H9 (cell line): ENCODE measurements at regions not wholly inside any gene's neighbourhood (a gene's known extent, or its start where the extent isn't known, plus 50 kb on each side); places are given as distances from the start of the nearest gene placed in this dataset.

ENCODE experiments used
- DNase-seq: peaks from one replicate; pipeline ENCODE4 v3.0.0-alpha.2; 2017
- H2AFZ ChIP-seq: one replicate; pipeline ENCODE4 v1.6.1; 2013; ENCODE audit warnings: mild to moderate bottlenecking, low read length, control low read depth, moderate library complexity
- H2AK5ac ChIP-seq: 2 replicates; pipeline ENCODE4 v1.6.1; 2013; ENCODE audit warnings: low read length, control low read depth, mixed read lengths; ENCODE audit not compliant: insufficient read length
- H2BK120ac ChIP-seq: one replicate; pipeline ENCODE4 v1.6.1; 2013; ENCODE audit warnings: low read depth, mild to moderate bottlenecking, low read length, control low read depth, inconsistent platforms; ENCODE audit not compliant: poor library complexity, severe bottlenecking
- H2BK12ac ChIP-seq: 2 replicates; pipeline ENCODE4 v1.6.1; 2013; ENCODE audit warnings: low read length, control low read depth, mixed read lengths, low read depth; ENCODE audit not compliant: insufficient read length
- H2BK15ac ChIP-seq: 2 replicates; pipeline ENCODE4 v1.6.1; 2013; ENCODE audit warnings: low read depth, low read length, control low read depth
- H2BK20ac ChIP-seq: one replicate; pipeline ENCODE4 v1.6.1; 2013; ENCODE audit warnings: low read depth, mild to moderate bottlenecking, low read length, control low read depth, inconsistent platforms; ENCODE audit not compliant: poor library complexity, severe bottlenecking
- H2BK5ac ChIP-seq: 2 replicates; pipeline ENCODE4 v1.6.1; 2013; ENCODE audit warnings: low read length, control low read depth, mixed read lengths; ENCODE audit not compliant: insufficient read length
- H3K14ac ChIP-seq: 2 replicates; pipeline ENCODE4 v1.6.1; 2013; ENCODE audit warnings: low read length, control low read depth; ENCODE audit not compliant: insufficient read depth
- H3K18ac ChIP-seq: 2 replicates; pipeline ENCODE4 v1.6.1; 2013; ENCODE audit warnings: low read depth, mild to moderate bottlenecking, mixed read lengths, low read length, control low read depth; ENCODE audit not compliant: insufficient read length
- H3K23ac ChIP-seq: 2 replicates; pipeline ENCODE4 v1.6.1; 2013; ENCODE audit warnings: low read length, control low read depth, mixed read lengths, low read depth; ENCODE audit not compliant: insufficient read length
- H3K23me2 ChIP-seq: 2 replicates; pipeline ENCODE4 v1.6.1; 2013; ENCODE audit warnings: low read depth, mild to moderate bottlenecking, mixed read lengths, low read length, control low read depth; ENCODE audit not compliant: insufficient read length, poor library complexity, severe bottlenecking
- H3K27ac ChIP-seq: 2 replicates; pipeline ENCODE4 v1.5.1; 2013; ENCODE audit warnings: low read length, control low read depth, mixed read lengths, low read depth; ENCODE audit not compliant: insufficient read length
- H3K27me3 ChIP-seq: 2 replicates; pipeline ENCODE4 v1.6.1; 2013; ENCODE audit warnings: low read length, control low read depth, inconsistent platforms; ENCODE audit not compliant: insufficient read depth
- H3K4ac ChIP-seq: 2 replicates; pipeline ENCODE4 v1.6.1; 2013; ENCODE audit warnings: low read depth, mild to moderate bottlenecking, control low read depth, inconsistent platforms, low read length, moderate library complexity
- H3K4me1 ChIP-seq: 2 replicates; pipeline ENCODE4 v1.6.1; 2013; ENCODE audit warnings: low read length, control low read depth, inconsistent platforms; ENCODE audit not compliant: insufficient read depth
- H3K4me2 ChIP-seq: 2 replicates; pipeline ENCODE4 v1.6.1; 2013; ENCODE audit warnings: low read length, control low read depth, mixed read lengths; ENCODE audit not compliant: insufficient read length, insufficient read depth
- H3K56ac ChIP-seq: 2 replicates; pipeline ENCODE4 v1.6.1; 2013; ENCODE audit warnings: low read depth, mild to moderate bottlenecking, mixed read lengths, low read length, control low read depth; ENCODE audit not compliant: insufficient read length
- H3K79me1 ChIP-seq: 2 replicates; pipeline ENCODE4 v1.6.1; 2013; ENCODE audit warnings: low read depth, mild to moderate bottlenecking, moderate library complexity, low read length, control low read depth, inconsistent platforms; ENCODE audit not compliant: insufficient read depth, poor library complexity, severe bottlenecking
- H3K79me2 ChIP-seq: 2 replicates; pipeline ENCODE4 v1.6.1; 2013; ENCODE audit warnings: low read length, control low read depth, inconsistent platforms; ENCODE audit not compliant: insufficient read depth
- H3K9ac ChIP-seq: 2 replicates; pipeline ENCODE4 v1.6.1; 2013; ENCODE audit warnings: low read length, control low read depth, mixed read lengths; ENCODE audit not compliant: insufficient read length; ENCODE audit errors: extremely low read depth
- H3K9me3 ChIP-seq: one replicate; pipeline ENCODE4 v1.6.1; 2013; ENCODE audit warnings: low read depth, low read length, inconsistent platforms; ENCODE audit not compliant: control insufficient read depth
- H3T11ph ChIP-seq: one replicate; pipeline ENCODE4 v1.6.1; 2013; ENCODE audit warnings: mild to moderate bottlenecking, low read length, control low read depth, inconsistent platforms
- H4K20me1 ChIP-seq: one replicate; pipeline ENCODE4 v1.6.1; 2013; ENCODE audit not compliant: control insufficient read depth, insufficient read length, insufficient read depth
- H4K5ac ChIP-seq: 2 replicates; pipeline ENCODE4 v1.6.1; 2013; ENCODE audit warnings: low read depth, mild to moderate bottlenecking, mixed read lengths, low read length, control low read depth; ENCODE audit not compliant: insufficient read length
- H4K8ac ChIP-seq: replicated peaks from 2 replicates; pipeline ENCODE4 v1.6.1; 2013; ENCODE audit warnings: low read length, control low read depth, mixed read lengths, low read depth; ENCODE audit not compliant: insufficient read length
- H4K91ac ChIP-seq: 2 replicates; pipeline ENCODE4 v1.6.1; 2013; ENCODE audit warnings: low read depth, mild to moderate bottlenecking, moderate library complexity, mixed read lengths, low read length, control low read depth; ENCODE audit not compliant: insufficient read length
- H3K27ac Mint-ChIP-seq, 3 experiments: 2 replicates in 2 of 3; 3 replicates in 1 of 3; pipeline ENCODE4 v1.8.0; 2020 to 2021; ENCODE audit warnings: mixed read lengths in 3 of 3, mild to moderate bottlenecking in 1 of 3, moderate library complexity in 1 of 3
- H3K27me3 Mint-ChIP-seq: 2 replicates; pipeline ENCODE4 v1.8.0; 2021; ENCODE audit warnings: low read depth, mild to moderate bottlenecking, moderate library complexity, mixed read lengths
- H3K36me3 Mint-ChIP-seq, 3 experiments: 2 replicates in 2 of 3; 3 replicates in 1 of 3; pipeline ENCODE4 v1.8.0; 2020 to 2021; ENCODE audit warnings: low read depth in 3 of 3, mixed read lengths in 3 of 3; ENCODE audit not compliant: insufficient read depth in 1 of 3
- H3K4me1 Mint-ChIP-seq, 2 experiments: 2 replicates each; pipeline ENCODE4 v1.8.0; 2020; ENCODE audit warnings: mixed read lengths in 2 of 2
- H3K4me3 Mint-ChIP-seq, 2 experiments: 2 replicates in 1 of 2; 3 replicates in 1 of 2; pipeline ENCODE4 v1.8.0; 2020 to 2021; ENCODE audit warnings: mild to moderate bottlenecking in 2 of 2, mixed read lengths in 2 of 2, moderate library complexity in 1 of 2
- H3K9me3 Mint-ChIP-seq, 2 experiments: 2 replicates in 1 of 2; 3 replicates in 1 of 2; pipeline ENCODE4 v1.8.0; 2020; ENCODE audit warnings: mild to moderate bottlenecking in 2 of 2, mixed read lengths in 2 of 2, moderate library complexity in 1 of 2
- WGBS: extraction: QIAGEN DNeasy Blood & Tissue Kit; methylation state at CpG from one replicate; pipeline ENCODE4 v1.1.7; 2013; ENCODE audit warnings: missing lambda C conversion rate, low lambda C conversion rate, mixed read lengths; ENCODE audit not compliant: insufficient read length; ENCODE audit errors: extremely low coverage; 5-methylcytosine and 5-hydroxymethylcytosine counted together
- TF ChIP-seq, protein P1 (sequence below): fragments of 200-600 bp; sonication (generic); conservative IDR thresholded peaks from 3 replicates; pipeline ENCODE4 v1.8.0; 2021; ENCODE audit warnings: antibody characterized with exemption, mild to moderate bottlenecking

DNA sequence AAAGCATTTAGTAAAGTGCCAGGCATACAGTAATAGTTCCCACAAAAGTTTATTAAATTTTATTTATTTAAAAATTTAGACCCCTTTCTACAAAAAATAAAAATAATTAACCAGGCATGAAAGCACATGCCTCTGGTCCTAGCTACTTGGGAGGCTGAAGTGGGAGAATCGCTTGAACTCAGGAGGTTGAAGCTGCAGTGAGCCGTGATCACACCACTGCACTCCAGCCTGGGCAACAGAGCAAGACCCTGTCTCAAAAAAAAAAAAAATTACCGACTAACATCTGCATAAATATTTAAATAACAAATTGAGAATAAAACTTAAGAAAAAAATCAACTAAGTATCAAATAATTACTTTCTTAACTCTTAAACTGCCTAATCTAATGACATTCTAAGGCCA is 64.3 kb upstream of the TRIM24 start:
- Histone ChIP-seq H4K91ac (no peak overlapping the region), H3K79me2 (no peaks in the 10 kb centered on the region), H2AFZ (no peak overlapping the region), H2BK5ac (no peak overlapping the region), H3K23me2 (no peaks in the 10 kb centered on the region), H3K4me2 (no peak overlapping the region), H3K23ac (no peak overlapping the region), H3K4ac (no peak overlapping the region), H3K27me3 (no peaks in the 10 kb centered on the region), H2BK20ac (no peak overlapping the region), H3K9me3 (no peaks in the 10 kb centered on the region), H3K56ac (no peak overlapping the region), H3K14ac (no peak overlapping the region), H4K8ac (no peak overlapping the region), H4K20me1 (no peaks in the 10 kb centered on the region), H3K9ac (no peak overlapping the region), H3K79me1 (no peaks in the 10 kb centered on the region), H2BK120ac (no peak overlapping the region), H2BK12ac (no peak overlapping the region), H3K27ac (no peak overlapping the region), H3K18ac (no peak overlapping the region), H3T11ph (no peak overlapping the region), H2AK5ac (no peak overlapping the region), H3K4me1 (no peaks in the 10 kb centered on the region), H4K5ac (no peak overlapping the region), H2BK15ac (no peak overlapping the region)
- Mint-ChIP-seq H3K4me1 (peaks cover 10% of the 10 kb centered on the region in 2 experiments), H3K27me3 (no peaks in the 10 kb centered on the region), H3K27ac (no peak overlapping the region), H3K9me3 (peaks cover 0 to 2% of the 10 kb centered on the region in 2 experiments; a peak in 2 of 5 replicates), H3K4me3 (no peak overlapping the region), H3K36me3 (peaks cover 2 to 3% (median 2%) of the 10 kb centered on the region in 3 experiments; a peak in 3 of 7 replicates)
- DNase-seq, result no peak
- TF ChIP-seq, protein P1, sequence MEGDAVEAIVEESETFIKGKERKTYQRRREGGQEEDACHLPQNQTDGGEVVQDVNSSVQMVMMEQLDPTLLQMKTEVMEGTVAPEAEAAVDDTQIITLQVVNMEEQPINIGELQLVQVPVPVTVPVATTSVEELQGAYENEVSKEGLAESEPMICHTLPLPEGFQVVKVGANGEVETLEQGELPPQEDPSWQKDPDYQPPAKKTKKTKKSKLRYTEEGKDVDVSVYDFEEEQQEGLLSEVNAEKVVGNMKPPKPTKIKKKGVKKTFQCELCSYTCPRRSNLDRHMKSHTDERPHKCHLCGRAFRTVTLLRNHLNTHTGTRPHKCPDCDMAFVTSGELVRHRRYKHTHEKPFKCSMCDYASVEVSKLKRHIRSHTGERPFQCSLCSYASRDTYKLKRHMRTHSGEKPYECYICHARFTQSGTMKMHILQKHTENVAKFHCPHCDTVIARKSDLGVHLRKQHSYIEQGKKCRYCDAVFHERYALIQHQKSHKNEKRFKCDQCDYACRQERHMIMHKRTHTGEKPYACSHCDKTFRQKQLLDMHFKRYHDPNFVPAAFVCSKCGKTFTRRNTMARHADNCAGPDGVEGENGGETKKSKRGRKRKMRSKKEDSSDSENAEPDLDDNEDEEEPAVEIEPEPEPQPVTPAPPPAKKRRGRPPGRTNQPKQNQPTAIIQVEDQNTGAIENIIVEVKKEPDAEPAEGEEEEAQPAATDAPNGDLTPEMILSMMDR, result no peak
- no CpG with 5 or more reads among the region's 3 CpGs for WGBS
